ENCODE measurements at regions not wholly inside any gene's neighbourhood (a gene's known extent, or its start where the extent isn't known, plus 50 kb on each side); places are given as distances from the start of the nearest gene placed in this dataset.
A peak's percentile ranks its signal among the peaks of the same experiment; 100 is the strongest.

- Histone ChIP-seq H3K4me1 (ENCODE audit: insufficient read depth, insufficient read length) (no peaks in the 10 kb centered on the region), H3K9ac (ENCODE audit: insufficient read length, low read depth) (no peak overlapping the region), H3K27me3 (ENCODE audit: insufficient read depth, insufficient read length) (no peaks in the 10 kb centered on the region), H3K36me3 (ENCODE audit: insufficient read depth, insufficient read length, low read length) (no peaks in the 10 kb centered on the region), H3K4me3 (ENCODE audit: insufficient read length, low read depth) (no peak overlapping the region), H3K9me3 (ENCODE audit: insufficient read depth, low read length) (no peaks in the 10 kb centered on the region)
- TF ChIP-seq ZNF274 (IDR thresholded peaks at IDR 0.05; ENCODE audit: low read depth, low read length) (no peak), SUZ12 (IDR thresholded peaks at IDR 0.05; ENCODE audit: extremely low read depth, insufficient read depth, insufficient read length) (no peak), YY1 (IDR thresholded peaks at IDR 0.05; ENCODE audit: insufficient read depth, insufficient read length) (no peak)
- no peak for DNase-seq (ENCODE audit: low read depth, low spot score)
Measured at GRCh38 chr4:180642732-180643131, 1600.5 kb upstream of the TENM3 start.

- Histone ChIP-seq H3K4me3 (ENCODE audit: insufficient read length, low read depth) (no peak overlapping the region), H3K9me3 (ENCODE audit: insufficient read depth, low read length) (no peaks in the 10 kb centered on the region), H3K9ac (ENCODE audit: insufficient read length, low read depth) (no peak overlapping the region), H3K4me1 (ENCODE audit: insufficient read depth, insufficient read length) (no peaks in the 10 kb centered on the region), H3K27me3 (ENCODE audit: insufficient read depth, insufficient read length) (no peaks in the 10 kb centered on the region), H3K36me3 (ENCODE audit: insufficient read depth, insufficient read length, low read length) (no peaks in the 10 kb centered on the region)
- DNase-seq (ENCODE audit: low read depth, low spot score): no peak
- TF ChIP-seq SUZ12 (IDR thresholded peaks at IDR 0.05; ENCODE audit: extremely low read depth, insufficient read depth, insufficient read length) (no peak), ZNF274 (IDR thresholded peaks at IDR 0.05; ENCODE audit: low read depth, low read length) (no peak), YY1 (IDR thresholded peaks at IDR 0.05; ENCODE audit: insufficient read depth, insufficient read length) (no peak)
Measured at GRCh38 chr4:180650273-180650672, 1592.9 kb upstream of the TENM3 start.

DNA sequence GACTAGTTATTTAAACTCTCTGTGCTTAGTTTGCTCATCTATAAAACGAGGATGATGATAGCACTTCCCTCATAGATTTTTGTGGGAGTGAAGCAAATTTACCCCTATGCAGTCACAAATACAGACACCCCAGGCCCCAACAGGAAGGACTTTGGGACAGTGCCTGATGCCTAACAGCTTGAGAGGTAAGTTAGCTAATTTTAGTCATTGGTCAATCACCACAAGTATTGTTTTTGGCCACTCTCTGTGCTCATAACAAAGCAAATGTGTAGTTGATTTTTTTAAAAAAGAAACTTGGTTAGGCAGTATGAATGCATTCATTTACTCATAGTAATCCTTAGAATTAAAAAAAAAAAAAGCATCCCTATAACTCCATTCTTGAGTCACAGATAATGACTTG, 1590.7 kb upstream of the TENM3 start:
- Histone ChIP-seq H3K4me1 (ENCODE audit: insufficient read depth, insufficient read length) (no peaks in the 10 kb centered on the region), H3K9me3 (ENCODE audit: insufficient read depth, low read length) (no peaks in the 10 kb centered on the region), H3K9ac (ENCODE audit: insufficient read length, low read depth) (no peak overlapping the region), H3K4me3 (ENCODE audit: insufficient read length, low read depth) (no peak overlapping the region), H3K36me3 (ENCODE audit: insufficient read depth, insufficient read length, low read length) (no peaks in the 10 kb centered on the region), H3K27me3 (ENCODE audit: insufficient read depth, insufficient read length) (no peaks in the 10 kb centered on the region)
- no peak for DNase-seq (ENCODE audit: low read depth, low spot score)
- TF ChIP-seq ZNF274 (IDR thresholded peaks at IDR 0.05; ENCODE audit: low read depth, low read length) (no peak), SUZ12 (IDR thresholded peaks at IDR 0.05; ENCODE audit: extremely low read depth, insufficient read depth, insufficient read length) (no peak), YY1 (IDR thresholded peaks at IDR 0.05; ENCODE audit: insufficient read depth, insufficient read length) (no peak)

GRCh38 chr4:180655886-180656285, 1587.3 kb upstream of the TENM3 start:
- no peak for DNase-seq (ENCODE audit: low read depth, low spot score)
- no peaks in the 10 kb centered on the region for H3K36me3 ChIP-seq (ENCODE audit: insufficient read depth, insufficient read length, low read length)
- no peaks in the 10 kb centered on the region for H3K27me3 ChIP-seq (ENCODE audit: insufficient read depth, insufficient read length)
- no peaks in the 10 kb centered on the region for H3K4me1 ChIP-seq (ENCODE audit: insufficient read depth, insufficient read length)
- H3K9ac ChIP-seq (ENCODE audit: insufficient read length, low read depth): no peak overlapping the region
- no peak for TF ChIP-seq SUZ12 (IDR thresholded peaks at IDR 0.05; ENCODE audit: extremely low read depth, insufficient read depth, insufficient read length)
- no peak for TF ChIP-seq YY1 (IDR thresholded peaks at IDR 0.05; ENCODE audit: insufficient read depth, insufficient read length)
- TF ChIP-seq ZNF274 (IDR thresholded peaks at IDR 0.05; ENCODE audit: low read depth, low read length): no peak
- no peaks in the 10 kb centered on the region for H3K9me3 ChIP-seq (ENCODE audit: insufficient read depth, low read length)
- no peak overlapping the region for H3K4me3 ChIP-seq (ENCODE audit: insufficient read length, low read depth)

DNA sequence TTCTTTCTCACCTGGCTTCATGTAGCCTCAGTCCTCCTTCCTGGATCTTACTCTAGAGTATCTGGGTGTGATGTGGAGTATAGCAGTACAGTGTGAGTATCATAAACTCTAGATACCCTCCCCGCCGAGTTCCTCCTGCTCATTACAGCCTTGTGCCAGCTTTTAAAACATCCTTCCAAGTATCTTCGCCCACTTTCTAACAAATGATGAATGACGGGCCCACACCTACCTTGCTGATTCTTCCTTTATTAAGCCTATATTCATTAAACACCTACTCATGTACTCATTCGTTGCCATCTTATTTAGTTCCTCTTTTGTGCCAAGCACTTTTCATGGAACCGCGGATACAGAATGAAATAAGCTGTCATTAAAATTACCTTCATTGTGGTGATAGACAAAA, 1585.3 kb upstream of the TENM3 start:
- no peaks in the 10 kb centered on the region for H3K36me3 ChIP-seq (ENCODE audit: insufficient read depth, insufficient read length, low read length)
- no peak for DNase-seq (ENCODE audit: low read depth, low spot score)
- no peak overlapping the region for H3K4me3 ChIP-seq (ENCODE audit: insufficient read length, low read depth)
- TF ChIP-seq ZNF274 (IDR thresholded peaks at IDR 0.05; ENCODE audit: low read depth, low read length) (no peak), SUZ12 (IDR thresholded peaks at IDR 0.05; ENCODE audit: extremely low read depth, insufficient read depth, insufficient read length) (no peak), YY1 (IDR thresholded peaks at IDR 0.05; ENCODE audit: insufficient read depth, insufficient read length) (no peak)
- no peaks in the 10 kb centered on the region for H3K9me3 ChIP-seq (ENCODE audit: insufficient read depth, low read length)
- H3K27me3 ChIP-seq (ENCODE audit: insufficient read depth, insufficient read length): no peaks in the 10 kb centered on the region
- no peaks in the 10 kb centered on the region for H3K4me1 ChIP-seq (ENCODE audit: insufficient read depth, insufficient read length)
- H3K9ac ChIP-seq (ENCODE audit: insufficient read length, low read depth): no peak overlapping the region

- Histone ChIP-seq H3K9me3 (ENCODE audit: insufficient read depth, low read length) (no peaks in the 10 kb centered on the region), H3K4me1 (ENCODE audit: insufficient read depth, insufficient read length) (no peaks in the 10 kb centered on the region), H3K36me3 (ENCODE audit: insufficient read depth, insufficient read length, low read length) (no peaks in the 10 kb centered on the region), H3K9ac (ENCODE audit: insufficient read length, low read depth) (no peak overlapping the region), H3K27me3 (ENCODE audit: insufficient read depth, insufficient read length) (no peaks in the 10 kb centered on the region), H3K4me3 (ENCODE audit: insufficient read length, low read depth) (no peak overlapping the region)
- peak; percentile 68 for DNase-seq (ENCODE audit: low read depth, low spot score)
- TF ChIP-seq SUZ12 (IDR thresholded peaks at IDR 0.05; ENCODE audit: extremely low read depth, insufficient read depth, insufficient read length) (no peak), ZNF274 (IDR thresholded peaks at IDR 0.05; ENCODE audit: low read depth, low read length) (no peak), YY1 (IDR thresholded peaks at IDR 0.05; ENCODE audit: insufficient read depth, insufficient read length) (no peak)
Measured at GRCh38 chr4:180664766-180665368, 1578.3 kb upstream of the TENM3 start.

- no peaks in the 10 kb centered on the region for H3K4me1 ChIP-seq (ENCODE audit: insufficient read depth, insufficient read length)
- H3K36me3 ChIP-seq (ENCODE audit: insufficient read depth, insufficient read length, low read length): no peaks in the 10 kb centered on the region
- no peaks in the 10 kb centered on the region for H3K27me3 ChIP-seq (ENCODE audit: insufficient read depth, insufficient read length)
- no peak overlapping the region for H3K4me3 ChIP-seq (ENCODE audit: insufficient read length, low read depth)
- H3K9ac ChIP-seq (ENCODE audit: insufficient read length, low read depth): no peak overlapping the region
- TF ChIP-seq YY1 (IDR thresholded peaks at IDR 0.05; ENCODE audit: insufficient read depth, insufficient read length) (no peak), ZNF274 (IDR thresholded peaks at IDR 0.05; ENCODE audit: low read depth, low read length) (no peak), SUZ12 (IDR thresholded peaks at IDR 0.05; ENCODE audit: extremely low read depth, insufficient read depth, insufficient read length) (no peak)
- no peaks in the 10 kb centered on the region for H3K9me3 ChIP-seq (ENCODE audit: insufficient read depth, low read length)
- DNase-seq (ENCODE audit: low read depth, low spot score): no peak
Measured at GRCh38 chr4:180665481-180665880, 1577.7 kb upstream of the TENM3 start.

Measured in NT2/D1 (cell line).